ENCODE measurements at regions not wholly inside any gene's neighbourhood (a gene's known extent, or its start where the extent isn't known, plus 50 kb on each side); places are given as distances from the start of the nearest gene placed in this dataset.

DNA sequence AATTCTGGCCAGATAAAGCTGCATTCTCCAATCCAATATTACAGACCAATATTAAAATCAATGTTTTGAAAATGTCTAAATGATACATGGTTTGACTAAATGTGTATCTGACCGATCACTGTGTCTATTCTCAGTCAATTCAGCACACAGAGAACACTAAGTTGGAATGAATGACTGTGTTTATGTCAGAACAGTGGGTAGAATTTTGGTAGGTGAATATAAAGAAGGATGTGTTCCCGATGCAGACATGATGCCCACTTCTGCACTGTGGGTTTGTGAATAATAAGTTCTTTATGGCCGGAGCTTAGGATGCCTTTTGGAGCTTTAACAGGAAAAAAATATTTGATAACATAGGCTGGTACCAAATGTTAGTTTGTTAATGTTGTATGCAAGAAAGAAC is 113.2 kb upstream of the GIMD1 start:
- CTCF ChIA-PET: no interaction called here
- TF ChIP-seq NFYB (IDR thresholded peaks at IDR 0.05; ENCODE audit: insufficient read depth, low read depth, low read length) (no peak), ZNF622 (IDR thresholded peaks at IDR 0.05) (no peak), SMAD1 (IDR thresholded peaks at IDR 0.05; ENCODE audit: low read depth, partially characterized antibody) (no peak), CREB1 (IDR thresholded peaks at IDR 0.05; ENCODE audit: low read depth) (no peak), YY1 (IDR thresholded peaks at IDR 0.05; ENCODE audit: low read depth, low read length) (no peak), ZBED1 (IDR thresholded peaks at IDR 0.05; ENCODE audit: borderline replicate concordance) (no peak), NR2C1 (IDR thresholded peaks at IDR 0.05) (no peak), SUPT20H (IDR thresholded peaks at IDR 0.05; ENCODE audit: borderline replicate concordance, control insufficient read depth, low read depth, low read length) (no peak)
- TF ChIP-seq, protein P1, sequence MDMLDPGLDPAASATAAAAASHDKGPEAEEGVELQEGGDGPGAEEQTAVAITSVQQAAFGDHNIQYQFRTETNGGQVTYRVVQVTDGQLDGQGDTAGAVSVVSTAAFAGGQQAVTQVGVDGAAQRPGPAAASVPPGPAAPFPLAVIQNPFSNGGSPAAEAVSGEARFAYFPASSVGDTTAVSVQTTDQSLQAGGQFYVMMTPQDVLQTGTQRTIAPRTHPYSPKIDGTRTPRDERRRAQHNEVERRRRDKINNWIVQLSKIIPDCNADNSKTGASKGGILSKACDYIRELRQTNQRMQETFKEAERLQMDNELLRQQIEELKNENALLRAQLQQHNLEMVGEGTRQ (IDR thresholded peaks at IDR 0.05; ENCODE audit: borderline replicate concordance, low read depth, low read length): no peak
- TF ChIP-seq, protein P2, sequence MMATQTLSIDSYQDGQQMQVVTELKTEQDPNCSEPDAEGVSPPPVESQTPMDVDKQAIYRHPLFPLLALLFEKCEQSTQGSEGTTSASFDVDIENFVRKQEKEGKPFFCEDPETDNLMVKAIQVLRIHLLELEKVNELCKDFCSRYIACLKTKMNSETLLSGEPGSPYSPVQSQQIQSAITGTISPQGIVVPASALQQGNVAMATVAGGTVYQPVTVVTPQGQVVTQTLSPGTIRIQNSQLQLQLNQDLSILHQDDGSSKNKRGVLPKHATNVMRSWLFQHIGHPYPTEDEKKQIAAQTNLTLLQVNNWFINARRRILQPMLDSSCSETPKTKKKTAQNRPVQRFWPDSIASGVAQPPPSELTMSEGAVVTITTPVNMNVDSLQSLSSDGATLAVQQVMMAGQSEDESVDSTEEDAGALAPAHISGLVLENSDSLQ (IDR thresholded peaks at IDR 0.05): no peak
- TF ChIP-seq, protein P3, sequence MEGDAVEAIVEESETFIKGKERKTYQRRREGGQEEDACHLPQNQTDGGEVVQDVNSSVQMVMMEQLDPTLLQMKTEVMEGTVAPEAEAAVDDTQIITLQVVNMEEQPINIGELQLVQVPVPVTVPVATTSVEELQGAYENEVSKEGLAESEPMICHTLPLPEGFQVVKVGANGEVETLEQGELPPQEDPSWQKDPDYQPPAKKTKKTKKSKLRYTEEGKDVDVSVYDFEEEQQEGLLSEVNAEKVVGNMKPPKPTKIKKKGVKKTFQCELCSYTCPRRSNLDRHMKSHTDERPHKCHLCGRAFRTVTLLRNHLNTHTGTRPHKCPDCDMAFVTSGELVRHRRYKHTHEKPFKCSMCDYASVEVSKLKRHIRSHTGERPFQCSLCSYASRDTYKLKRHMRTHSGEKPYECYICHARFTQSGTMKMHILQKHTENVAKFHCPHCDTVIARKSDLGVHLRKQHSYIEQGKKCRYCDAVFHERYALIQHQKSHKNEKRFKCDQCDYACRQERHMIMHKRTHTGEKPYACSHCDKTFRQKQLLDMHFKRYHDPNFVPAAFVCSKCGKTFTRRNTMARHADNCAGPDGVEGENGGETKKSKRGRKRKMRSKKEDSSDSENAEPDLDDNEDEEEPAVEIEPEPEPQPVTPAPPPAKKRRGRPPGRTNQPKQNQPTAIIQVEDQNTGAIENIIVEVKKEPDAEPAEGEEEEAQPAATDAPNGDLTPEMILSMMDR (IDR thresholded peaks at IDR 0.05 in 2 of 3, conservative IDR thresholded peaks at IDR 0.05 in 1 of 3; ENCODE audit: control insufficient read depth in 2 of 3, extremely low read depth in 1 of 3, insufficient read depth in 1 of 3, low read depth in 3 of 3, low read length in 3 of 3): no peak
- no peaks in the 10 kb centered on the region for H3K36me3 ChIP-seq (ENCODE audit: control insufficient read depth in 2 of 2, insufficient read depth in 2 of 2, low read length in 1 of 2)

More for the DNA sequence above, 113.2 kb upstream of the GIMD1 start:
- in situ Hi-C loops (cut with MboI) (no loop called here), intact Hi-C loops (cut with micrococcal nuclease; ENCODE audit: unreplicated experiment) (no loop called here)
- FAIRE-seq: no peak
- Histone ChIP-seq H3K79me2 (ENCODE audit: control insufficient read depth, insufficient read depth, low read length) (no peaks in the 10 kb centered on the region), H3K27ac (ENCODE audit: control insufficient read depth, insufficient read depth) (no peak overlapping the region), H4K20me1 (ENCODE audit: control insufficient read depth, insufficient read depth) (no peaks in the 10 kb centered on the region), H3K4me2 (ENCODE audit: control insufficient read depth, insufficient read depth) (no peak overlapping the region), H3K4me3 (no peak overlapping the region), H3K9ac (ENCODE audit: control insufficient read depth, insufficient read depth, low read length) (no peak overlapping the region), H3K4me1 (ENCODE audit: control insufficient read depth, insufficient read depth, low read length) (no peaks in the 10 kb centered on the region), H3K27me3 (replicated peaks in 1 of 2; ENCODE audit: control insufficient read depth in 2 of 2, insufficient read depth in 2 of 2, low read length in 1 of 2) (no peaks in the 10 kb centered on the region), H2AFZ (ENCODE audit: control insufficient read depth, low read depth, low read length) (no peak overlapping the region), H3K9me3 (replicated peaks; ENCODE audit: control insufficient read depth, insufficient read depth, low read length) (no peaks in the 10 kb centered on the region)
- ChIA-PET SMC1A (ENCODE audit: uncharacterized antibody, unreplicated experiment) (no interaction called here), RAD21 (ENCODE audit: unreplicated experiment) (no interaction called here), POLR2A (no interaction called here)
- ATAC-seq: no peak
- BruUV-seq (replicated peaks): no TSS peak
- WGBS (ENCODE audit: insufficient coverage, insufficient replicate concordance, low lambda C conversion rate, missing lambda C conversion rate): 2% methylated on average over 3 of the region's 3 CpGs
- DNase-seq (ENCODE audit: low read depth, low spot score): no peak
